IPS DF 4.7 (cell line): ENCODE measurements at regions not wholly inside any gene's neighbourhood (a gene's known extent, or its start where the extent isn't known, plus 50 kb on each side); places are given as distances from the start of the nearest gene placed in this dataset.

Experiments
- DNase-seq: peaks from one replicate; pipeline ENCODE4 v3.0.0-alpha.2; 2013; ENCODE audit warnings: low spot score; ENCODE audit errors: extremely low read depth

- DNase-seq, result no peak
Measured at GRCh38 chrX:39998636-39999406, 98.9 kb downstream of the BCOR start.
